GM18868 (cell line): ENCODE measurements at regions not wholly inside any gene's neighbourhood (a gene's known extent, or its start where the extent isn't known, plus 50 kb on each side); places are given as distances from the start of the nearest gene placed in this dataset.
"Not testable (repeated sequence)": the region's sequence is repeated elsewhere in the genome, so short reads cannot be mapped to it uniquely, and the experiment has no call there.

Experiments
- ATAC-seq: cut with Tn5 transposase; IDR thresholded peaks from one replicate; pipeline ENCODE4 v1.9.1; 2021; ENCODE audit warnings: mild to moderate bottlenecking, moderate library complexity; ENCODE audit not compliant: unreplicated experiment

DNA sequence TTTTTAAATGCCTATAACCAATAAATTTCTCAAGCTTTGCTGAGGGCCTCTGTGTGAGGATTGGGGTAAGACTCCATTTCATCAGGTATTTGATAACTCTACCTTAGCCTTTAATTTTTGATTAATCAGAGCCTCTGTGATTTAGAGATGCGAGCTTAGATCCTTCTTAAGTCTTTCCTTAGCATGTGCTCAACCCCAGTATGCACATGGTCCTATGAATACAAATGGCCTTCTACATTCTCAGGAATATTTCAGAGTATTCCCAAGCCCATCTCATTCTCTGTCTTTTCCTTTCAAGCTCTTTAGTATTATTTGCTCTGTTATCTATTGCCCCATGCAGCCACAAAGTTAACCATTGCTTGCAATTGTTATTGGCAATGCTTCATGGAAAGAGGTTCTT lies 1407.7 kb downstream of the LRFN5 start:
- no peak for ATAC-seq

DNA sequence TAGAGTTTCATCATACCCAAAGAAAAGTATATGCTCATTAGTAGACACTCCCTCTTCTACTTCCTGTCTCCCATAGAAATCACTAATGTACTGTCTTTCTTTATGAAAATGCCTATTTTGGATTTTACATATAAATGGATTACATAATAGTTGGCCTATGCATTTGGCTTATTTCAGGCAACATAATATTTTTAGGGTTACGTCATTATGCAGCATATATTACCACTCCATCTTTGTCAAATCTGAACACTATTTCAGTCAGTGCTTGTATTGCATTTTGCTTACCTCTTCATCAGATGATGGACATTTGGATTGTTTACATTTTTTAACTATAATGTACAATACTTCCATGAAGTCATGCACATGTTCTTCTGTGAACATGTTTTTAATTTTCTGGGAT lies 1406.1 kb downstream of the LRFN5 start:
- ATAC-seq, result no peak

DNA sequence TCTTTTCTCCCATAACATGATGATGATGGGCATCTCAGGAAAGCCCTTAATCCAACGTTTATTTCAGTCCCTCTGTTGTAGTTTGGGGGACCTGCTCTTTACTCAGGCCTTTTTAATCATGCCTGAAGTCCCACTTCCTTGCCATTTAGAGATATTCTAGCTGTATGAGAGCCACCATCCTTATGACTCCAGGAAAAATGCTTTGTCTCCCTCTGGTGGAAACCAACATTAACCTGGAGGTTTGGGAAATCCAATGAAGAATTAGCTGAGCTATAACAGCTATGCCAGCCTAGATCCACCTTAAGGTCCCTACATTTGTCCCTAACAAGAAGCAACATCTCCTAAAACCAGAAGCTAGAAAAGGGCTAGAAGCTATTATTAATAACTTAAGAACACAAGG lies 1399.1 kb downstream of the LRFN5 start:
- no peak for ATAC-seq

DNA sequence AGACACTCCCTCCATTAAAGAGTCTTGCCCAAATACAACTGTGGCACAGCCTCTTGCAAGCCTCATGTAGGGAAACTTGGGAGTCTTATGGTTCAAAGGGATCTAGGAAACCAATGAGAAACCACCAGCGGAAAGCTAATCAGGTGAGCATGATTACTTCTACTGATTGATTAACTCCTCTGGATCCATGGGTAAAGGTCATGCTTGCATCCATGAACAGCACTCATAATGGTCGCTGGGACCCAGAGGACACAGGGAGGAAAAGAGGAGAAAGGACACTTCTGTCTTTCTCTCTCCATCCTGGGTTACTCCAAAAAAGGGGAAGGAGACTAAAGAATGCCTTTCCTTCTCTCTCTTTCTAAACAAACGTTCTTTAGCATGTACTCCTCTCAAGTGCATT lies 1397.2 kb downstream of the LRFN5 start:
- ATAC-seq, result no peak

DNA sequence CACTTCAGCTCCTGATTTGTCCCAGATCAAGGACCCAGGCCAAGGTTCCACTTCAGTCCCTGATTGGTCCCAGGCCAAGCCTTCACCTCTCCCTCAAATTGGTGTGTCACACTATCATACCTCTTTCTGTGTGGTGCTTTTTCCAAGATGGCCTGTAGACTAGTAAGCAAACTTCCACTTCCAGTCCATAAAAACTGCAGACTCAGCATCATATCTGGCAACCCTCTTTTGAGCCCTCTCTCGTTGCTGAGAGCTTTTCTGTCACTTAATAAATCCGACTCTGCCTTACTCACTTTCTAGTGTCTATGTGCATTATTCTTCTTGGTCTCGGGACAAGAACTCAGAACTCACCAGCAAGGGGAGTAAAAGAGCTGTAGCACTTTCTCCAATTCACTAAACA lies 1395.1 kb downstream of the LRFN5 start:
- ATAC-seq, result no peak

DNA sequence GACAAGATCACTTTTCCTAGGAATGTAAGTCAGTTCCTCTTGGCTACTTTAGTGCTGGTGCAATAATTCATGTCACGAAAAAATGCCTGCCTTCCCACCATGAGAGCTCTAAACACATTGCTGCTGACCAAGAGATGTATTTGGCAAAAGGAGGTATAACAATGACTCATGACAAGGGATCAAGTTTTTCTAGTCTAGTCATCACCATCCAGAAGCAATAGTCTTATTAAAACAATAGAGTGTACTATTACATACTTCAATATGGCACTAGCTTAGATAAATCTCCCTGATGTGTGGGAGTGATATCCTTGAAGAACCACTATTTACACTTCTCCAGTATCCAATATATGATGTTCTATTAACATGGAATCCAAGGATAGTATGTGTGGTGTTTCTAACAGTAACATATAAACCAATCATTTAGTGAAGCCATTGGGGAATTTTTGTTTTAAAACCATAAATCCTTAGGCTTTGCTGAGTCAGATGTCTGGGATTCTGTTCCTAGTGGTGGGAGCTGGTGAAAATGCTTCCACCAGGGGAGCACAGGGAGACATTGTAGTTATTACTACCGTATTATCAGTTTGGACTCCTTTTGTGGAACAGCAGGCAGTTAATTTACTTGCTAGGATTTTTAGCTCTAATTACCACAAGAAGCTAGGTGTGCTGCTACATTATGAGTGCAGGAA lies 1387.5 kb downstream of the LRFN5 start:
- no peak for ATAC-seq

DNA sequence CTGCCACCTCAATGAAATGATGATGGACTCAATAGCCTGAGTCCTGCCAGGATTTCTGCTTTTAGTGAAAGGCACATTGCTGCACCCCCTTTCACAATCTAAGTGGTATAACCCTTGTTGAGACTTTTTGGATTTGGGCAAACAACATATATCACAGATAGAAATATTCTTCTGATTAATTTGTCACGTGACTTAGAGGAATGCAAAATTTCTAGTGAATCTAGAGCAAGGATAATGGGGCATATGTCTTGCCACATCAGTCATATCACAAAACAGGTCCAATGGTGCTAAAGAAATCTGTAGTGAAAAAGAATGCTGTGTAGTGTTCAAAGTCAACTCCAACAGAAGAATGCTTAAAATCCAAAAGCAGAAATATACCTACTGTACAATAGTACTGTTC lies 1386.3 kb downstream of the LRFN5 start:
- no peak for ATAC-seq

DNA sequence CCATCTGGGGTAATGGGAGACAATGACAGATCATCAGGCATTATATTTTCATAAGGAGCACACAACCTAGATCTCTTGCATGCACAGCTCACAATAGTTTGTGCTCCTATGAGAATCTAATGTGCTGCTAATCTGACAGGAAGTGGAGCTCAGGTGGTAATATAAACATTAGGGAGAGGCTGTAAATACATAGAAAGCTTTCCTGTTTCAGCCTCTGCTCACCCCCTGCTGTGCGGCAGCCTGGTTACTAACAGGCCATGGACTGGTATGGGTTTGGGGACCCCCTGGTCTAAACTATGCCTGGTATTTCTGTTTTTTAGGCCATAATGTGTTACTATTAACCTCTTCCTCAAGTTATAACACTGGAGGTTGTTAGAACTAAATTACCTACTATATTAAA lies 1373.7 kb downstream of the LRFN5 start:
- no peak for ATAC-seq

DNA sequence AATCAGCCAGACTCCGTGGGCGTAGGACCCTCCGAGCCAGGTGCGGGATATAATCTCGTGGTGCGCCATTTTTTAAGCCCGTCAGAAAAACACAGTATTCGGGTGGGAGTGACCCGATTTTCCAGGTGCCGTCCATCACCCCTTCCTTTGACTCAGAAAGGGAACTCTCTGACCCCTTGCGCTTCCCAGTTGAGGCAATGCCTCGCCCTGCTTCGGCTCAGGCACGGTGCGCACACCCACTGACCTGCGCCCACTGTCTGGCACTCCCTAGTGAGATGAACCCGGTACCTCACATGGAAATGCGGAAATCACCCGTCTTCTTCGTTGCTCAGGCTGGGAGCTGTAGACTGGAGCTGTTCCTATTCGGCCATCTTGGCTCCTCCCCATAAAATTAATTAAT lies 1366.5 kb downstream of the LRFN5 start:
- not testable (repeated sequence) for ATAC-seq

DNA sequence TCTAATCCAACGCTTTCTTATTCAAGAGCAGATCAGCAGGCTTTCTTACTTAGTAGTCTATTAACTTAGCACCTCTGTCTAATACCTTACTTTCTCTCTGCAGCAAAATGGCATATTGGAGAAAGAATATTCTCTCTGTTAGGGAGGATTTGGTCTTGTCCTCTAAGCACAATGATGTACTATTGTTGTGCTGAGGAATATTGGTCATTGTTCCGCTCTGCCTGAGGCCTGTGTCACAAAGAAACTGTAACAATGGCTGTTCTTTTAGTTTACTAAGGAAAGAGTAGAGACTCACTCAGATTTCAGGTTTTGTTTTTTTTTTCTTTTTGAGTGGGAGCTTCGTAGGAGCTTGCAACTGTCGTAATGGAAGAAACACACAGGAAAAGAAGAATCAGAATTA lies 1358.8 kb downstream of the LRFN5 start:
- no peak for ATAC-seq

DNA sequence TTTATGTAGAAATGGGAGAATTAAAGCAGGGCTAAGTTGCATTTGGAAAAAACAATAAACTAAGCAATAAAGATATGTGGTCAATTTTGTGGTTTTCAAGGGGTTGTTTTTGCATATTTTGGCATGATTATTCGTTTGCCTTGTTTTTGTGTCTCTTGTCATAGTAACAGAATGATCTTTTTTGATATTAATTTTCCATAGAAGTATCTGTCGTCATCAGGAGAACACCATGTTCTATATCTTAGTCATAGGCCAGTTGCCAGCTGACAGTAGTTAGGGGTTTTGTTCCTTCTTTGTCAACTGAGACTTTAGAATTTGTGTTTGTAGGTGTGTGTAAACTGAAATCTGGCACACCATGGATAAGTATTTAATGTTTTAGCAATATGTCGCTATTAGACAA lies 1354.8 kb downstream of the LRFN5 start:
- ATAC-seq, result no peak

DNA sequence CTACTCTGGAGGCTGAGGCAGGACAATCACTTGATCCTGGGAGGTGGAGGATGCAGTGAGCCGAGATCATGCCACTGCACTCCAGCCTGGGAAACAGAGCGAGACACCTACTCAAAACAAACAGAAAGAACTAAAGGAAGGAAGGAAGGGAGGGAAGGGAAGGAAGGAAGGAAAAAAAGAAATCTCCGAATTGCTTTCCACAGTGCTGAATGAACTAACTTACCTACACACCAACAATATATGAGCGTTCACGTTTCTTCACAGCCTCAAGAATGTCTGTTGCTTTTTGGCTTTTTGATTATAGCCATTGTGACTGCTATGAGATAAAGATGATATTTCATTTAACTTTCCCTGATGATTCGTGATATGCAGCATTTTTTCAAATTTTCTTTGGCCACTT lies 1343.7 kb downstream of the LRFN5 start:
- no peak for ATAC-seq

DNA sequence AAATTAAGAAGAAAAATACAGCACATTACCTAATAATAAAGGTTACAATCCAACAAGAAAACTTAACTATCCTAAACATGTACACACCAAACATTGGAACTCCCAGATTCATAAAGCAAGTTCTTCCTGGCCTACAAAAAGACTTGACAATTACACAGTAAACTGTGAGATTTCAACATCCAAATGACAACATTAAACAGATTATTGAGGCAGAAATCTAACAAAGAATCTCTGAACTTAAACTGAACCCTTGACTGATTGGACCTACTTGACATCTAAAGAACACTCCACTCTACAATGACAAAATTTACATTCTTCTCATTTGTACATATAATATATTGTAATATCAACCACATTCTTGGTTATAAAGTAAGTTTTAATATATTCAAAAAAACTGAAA lies 1341.3 kb downstream of the LRFN5 start:
- no peak for ATAC-seq

DNA sequence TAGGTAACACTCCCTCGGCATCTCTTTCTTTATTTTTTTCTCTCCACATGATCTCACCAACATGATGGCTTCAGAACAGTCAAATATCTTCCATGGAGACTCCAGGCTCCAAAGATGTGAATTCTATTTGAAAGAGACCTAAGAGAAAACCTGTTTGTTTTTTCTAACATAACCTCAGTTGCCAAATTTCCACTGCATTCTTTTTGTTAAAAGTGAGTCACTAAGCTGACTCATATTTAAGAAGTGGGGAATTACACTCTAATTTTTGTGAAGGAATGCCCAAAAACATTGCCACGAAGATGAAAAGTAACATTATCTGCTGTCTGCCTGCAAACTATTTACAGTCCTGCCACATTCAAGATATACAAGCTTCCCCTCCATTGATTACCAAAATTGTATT lies 1337.6 kb downstream of the LRFN5 start:
- no peak for ATAC-seq

DNA sequence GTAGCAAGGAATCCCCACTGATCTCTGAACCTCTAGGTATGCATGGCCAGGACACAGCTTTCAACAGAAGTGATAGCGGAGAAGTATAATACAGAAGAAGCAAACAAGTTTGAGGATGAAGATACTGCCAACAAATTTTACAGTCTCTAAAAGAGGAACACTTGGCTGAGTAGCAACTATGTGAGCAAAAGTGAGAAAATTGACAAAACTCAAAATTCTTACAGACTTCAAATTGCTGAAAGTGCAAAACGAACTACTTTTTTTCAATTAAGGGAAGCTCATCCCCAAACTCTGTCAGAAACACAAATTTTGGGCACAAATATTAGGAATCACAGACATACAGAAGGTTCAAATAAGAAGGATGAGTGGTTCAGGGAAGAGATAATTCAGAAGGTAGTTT lies 1324.6 kb downstream of the LRFN5 start:
- no peak for ATAC-seq

DNA sequence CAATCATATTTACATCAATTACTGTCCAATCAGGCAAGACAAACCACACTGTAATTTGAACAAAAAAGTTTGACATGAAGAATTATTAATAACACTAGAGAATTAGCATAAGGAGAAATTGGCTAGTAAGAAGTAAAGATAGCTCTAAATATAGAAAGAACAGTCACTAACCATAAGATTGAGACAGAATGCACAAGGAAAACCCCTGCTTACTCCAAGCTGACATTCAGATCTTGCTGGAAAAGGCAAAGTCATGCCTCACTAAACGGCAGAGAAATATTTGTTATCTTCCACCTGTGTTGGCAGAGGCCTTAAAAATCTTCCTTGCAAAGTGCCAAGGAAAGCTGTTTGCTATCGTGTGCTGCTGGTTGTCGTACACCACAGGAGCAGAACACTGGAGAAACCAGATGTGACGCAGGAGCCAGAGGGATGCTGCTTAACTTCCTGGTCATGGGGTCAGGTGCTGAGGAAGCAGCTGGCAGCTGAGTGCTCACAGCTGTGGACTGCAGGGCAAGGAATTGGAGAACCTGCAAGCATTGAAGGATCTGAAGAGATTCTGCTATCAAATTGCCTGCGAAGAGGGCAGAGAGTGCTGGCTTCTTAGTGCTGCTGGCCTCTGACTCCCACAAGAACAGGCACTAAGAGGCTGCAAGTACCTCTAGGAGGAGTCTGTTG lies 1323.3 kb downstream of the LRFN5 start:
- ATAC-seq, result no peak

DNA sequence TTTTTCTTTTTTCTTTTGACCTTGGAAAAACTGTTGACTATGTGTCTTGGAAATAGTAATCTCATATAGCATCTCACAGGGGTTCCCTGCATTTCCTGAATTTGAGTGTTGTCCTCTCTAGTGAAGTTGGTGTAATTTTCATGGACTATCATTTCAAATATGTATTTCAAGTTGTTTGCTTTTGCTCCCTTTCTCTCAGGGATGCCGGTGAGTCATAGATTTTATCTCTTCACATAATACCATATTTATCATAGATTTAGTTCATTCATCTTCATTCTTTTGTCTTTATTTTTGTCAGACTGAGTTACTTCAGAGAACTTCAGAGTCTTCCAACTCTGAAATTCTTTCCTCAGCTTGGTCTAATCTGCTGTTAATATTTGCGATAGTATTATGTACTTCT lies 1320.6 kb downstream of the LRFN5 start:
- no peak for ATAC-seq

DNA sequence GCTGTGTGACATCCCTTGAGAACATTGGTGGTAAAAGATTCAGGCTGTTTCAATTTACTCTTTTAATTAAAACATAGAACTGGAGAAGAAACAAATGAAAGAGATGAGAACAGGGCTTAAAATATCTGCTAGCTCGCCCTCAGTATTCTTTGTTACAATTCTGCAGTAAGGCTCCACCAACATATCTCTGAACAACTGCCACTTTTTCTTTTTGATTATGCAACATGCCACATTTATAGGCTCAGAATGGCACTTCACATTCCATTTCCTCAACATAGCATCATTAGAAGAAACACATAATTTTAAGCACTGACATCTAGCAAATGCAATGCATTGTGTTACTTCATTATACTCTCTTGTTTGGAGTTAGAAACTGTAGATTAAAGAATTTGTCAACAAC lies 1315.2 kb downstream of the LRFN5 start:
- ATAC-seq, result no peak

DNA sequence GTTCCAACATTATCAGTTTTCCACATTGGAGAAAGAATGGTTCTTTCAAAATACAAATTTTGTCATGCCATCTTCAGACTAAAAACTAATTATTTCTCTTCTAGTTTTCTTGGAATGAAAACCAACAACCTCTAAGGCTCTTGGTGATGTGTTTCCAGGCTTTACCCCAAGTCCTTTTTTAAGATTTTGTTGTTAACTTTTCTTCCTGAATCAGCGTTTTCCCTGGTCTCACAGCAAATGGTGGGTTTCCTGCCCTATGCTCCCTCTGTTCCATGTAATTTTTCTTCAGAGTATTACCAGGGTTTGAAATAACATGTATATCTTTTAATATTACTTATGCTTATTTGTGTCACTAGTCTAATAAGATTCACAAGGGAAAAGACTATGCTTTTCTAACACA lies 1311.9 kb downstream of the LRFN5 start:
- no peak for ATAC-seq

DNA sequence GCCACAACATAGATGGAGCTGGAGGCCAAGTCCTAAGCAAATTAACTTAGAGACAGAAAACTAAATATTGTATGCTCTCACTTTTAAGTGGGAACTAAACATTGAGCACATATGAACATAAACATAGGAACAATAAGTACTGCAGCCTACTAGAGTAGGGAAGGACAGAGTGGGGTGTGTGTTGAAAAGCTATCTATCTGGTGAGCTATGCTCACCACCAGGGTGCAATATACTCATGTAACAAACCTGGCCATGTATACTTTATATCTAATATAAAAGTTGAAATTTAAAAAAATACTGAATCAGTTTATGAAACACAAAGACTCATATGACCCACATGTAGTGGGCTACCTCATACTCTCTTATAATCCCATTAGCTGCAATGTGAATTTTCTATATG lies 1305.0 kb downstream of the LRFN5 start:
- ATAC-seq, result no peak

DNA sequence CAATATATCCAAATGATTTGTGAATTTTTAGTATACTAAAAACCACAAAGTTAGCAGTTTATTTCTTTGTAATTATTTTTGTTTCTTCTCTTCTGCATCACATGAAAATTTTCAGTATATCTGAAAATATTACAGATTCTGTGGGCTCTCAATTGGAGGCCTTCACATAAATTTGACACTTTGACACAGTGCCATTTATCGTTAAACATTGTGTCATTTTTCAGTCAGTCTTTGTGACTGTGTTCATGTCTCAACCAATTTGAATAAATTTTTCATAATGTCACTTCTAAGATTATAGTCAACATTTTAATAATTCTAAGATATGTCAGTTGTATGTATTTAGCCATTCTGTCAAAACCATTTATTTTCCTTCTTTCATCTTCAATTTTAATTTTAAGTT lies 1303.0 kb downstream of the LRFN5 start:
- ATAC-seq, result no peak

DNA sequence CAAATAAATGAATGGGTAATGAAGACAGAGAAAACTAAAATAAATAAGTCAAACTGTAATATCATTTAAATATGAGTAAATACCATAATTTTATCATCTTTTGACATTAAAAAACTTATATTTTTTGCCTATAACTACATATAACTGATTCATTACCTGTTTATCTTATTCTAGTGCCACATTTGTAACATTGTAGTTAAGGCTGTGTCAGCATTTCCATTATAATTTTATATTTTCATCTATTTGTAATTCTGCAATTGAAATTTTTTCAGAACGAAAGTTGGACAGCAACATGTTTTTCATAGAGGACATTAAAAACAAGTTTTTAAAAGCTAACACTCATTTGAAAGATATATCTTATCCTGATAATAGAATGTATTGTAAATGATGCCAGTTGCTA lies 1286.5 kb downstream of the LRFN5 start:
- ATAC-seq, result no peak

DNA sequence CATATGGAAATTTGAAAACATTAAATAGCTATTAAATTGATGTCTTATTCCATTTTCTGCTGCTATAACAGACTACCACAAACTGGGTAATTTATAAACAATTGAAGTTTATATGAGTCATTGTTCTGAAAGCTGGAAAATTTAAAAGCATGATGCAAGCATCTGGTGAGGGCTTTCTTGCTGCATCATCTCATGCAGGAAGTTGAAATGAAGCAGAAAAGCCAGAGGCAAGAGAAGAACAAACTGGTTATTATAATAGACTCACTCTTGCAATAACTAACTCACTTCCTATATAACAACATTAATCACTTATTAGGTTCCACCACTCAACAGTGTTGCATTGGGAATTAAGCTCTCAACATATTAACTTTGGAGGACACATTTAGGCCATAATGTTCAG lies 1277.4 kb downstream of the LRFN5 start:
- ATAC-seq, result no peak
